ENCODE measurements at regions not wholly inside any gene's neighbourhood (a gene's known extent, or its start where the extent isn't known, plus 50 kb on each side); places are given as distances from the start of the nearest gene placed in this dataset.

- Histone ChIP-seq H3K36me3 (no peaks in the 10 kb centered on the region), H3K27me3 (no peaks in the 10 kb centered on the region), H3K4me3 (no peak overlapping the region), H3K27ac (no peak overlapping the region), H3K9me3 (no peaks in the 10 kb centered on the region), H3K4me1 (no peaks in the 10 kb centered on the region)
- TF ChIP-seq POLR2A (IDR thresholded peaks at IDR 0.05) (no peak), CTCF (IDR thresholded peaks at IDR 0.05) (no peak)
- 80 to 91% (median 83%) methylated on average over 2 of the region's 2 CpGs for WGBS, 4 donors
- intact Hi-C loops (cut with DNase I), result no loop called here
- DNase-seq (no peak), ATAC-seq (no peak)
These were observed 1542.8 kb downstream of the EFNA5 start for GRCh38 chr5:106127985-106128384.

- ATAC-seq, result no peak
- H3K4me1 ChIP-seq, result no peaks in the 10 kb centered on the region
- H3K36me3 ChIP-seq, result no peaks in the 10 kb centered on the region
- no peak for TF ChIP-seq POLR2A (IDR thresholded peaks at IDR 0.05)
- TF ChIP-seq CTCF (IDR thresholded peaks at IDR 0.05), result no peak
- no peaks in the 10 kb centered on the region for H3K27me3 ChIP-seq
- no peak overlapping the region for H3K27ac ChIP-seq
- H3K4me3 ChIP-seq, result no peak overlapping the region
- no peak for DNase-seq
- intact Hi-C loops (cut with DNase I), result no loop called here
- whole genome bisulfite sequencing, 4 donors, result 67 to 77% (median 72%) methylated on average over 1 of the region's 1 CpG
- H3K9me3 ChIP-seq, result no peaks in the 10 kb centered on the region
These were observed 1543.4 kb downstream of the EFNA5 start for GRCh38 chr5:106127341-106127781.

GRCh38 chr5:106121972-106122605, 1548.6 kb downstream of the EFNA5 start:
- H3K36me3 ChIP-seq, result no peaks in the 10 kb centered on the region
- no peak overlapping the region for H3K4me3 ChIP-seq
- TF ChIP-seq POLR2A (IDR thresholded peaks at IDR 0.05), result no peak
- peak in 10 of 12 donors; percentile 15 to 50 (median 36) for TF ChIP-seq CTCF (IDR thresholded peaks at IDR 0.05)
- intact Hi-C loops (cut with DNase I), result no loop called here
- no peak overlapping the region for H3K27ac ChIP-seq
- DNase-seq, result no peak
- H3K4me1 ChIP-seq, result no peaks in the 10 kb centered on the region
- WGBS, 4 donors, result 64 to 76% (median 74%) methylated on average over 7 of the region's 7 CpGs
- H3K9me3 ChIP-seq, result no peaks in the 10 kb centered on the region
- no peaks in the 10 kb centered on the region for H3K27me3 ChIP-seq
- no peak for ATAC-seq

GRCh38 chr5:106116682-106117081, 1554.1 kb downstream of the EFNA5 start:
- Histone ChIP-seq H3K4me3 (no peak overlapping the region), H3K4me1 (no peaks in the 10 kb centered on the region), H3K27ac (no peak overlapping the region), H3K36me3 (no peaks in the 10 kb centered on the region), H3K9me3 (peaks cover 0 to 19% (median 0%) of the 10 kb centered on the region in 12 donors), H3K27me3 (no peaks in the 10 kb centered on the region)
- ATAC-seq (no peak), DNase-seq (no peak)
- WGBS, 4 donors, result 68 to 80% (median 74%) methylated on average over 3 of the region's 3 CpGs
- TF ChIP-seq CTCF (IDR thresholded peaks at IDR 0.05) (no peak), POLR2A (IDR thresholded peaks at IDR 0.05) (no peak)
- intact Hi-C loops (cut with DNase I), result no loop called here
